Eye (tissue), 1 donor: ENCODE measurements at regions not wholly inside any gene's neighbourhood (a gene's known extent, or its start where the extent isn't known, plus 50 kb on each side); places are given as distances from the start of the nearest gene placed in this dataset.

Experiments used
- DNase-seq: peaks from one replicate; pipeline ENCODE4 v3.0.0-alpha.2; 2015

GRCh38 chr1:48051466-48052126, 54.4 kb upstream of the TRABD2B start:
- no peak for DNase-seq

- no peak for DNase-seq
These were observed 52.8 kb upstream of the TRABD2B start for GRCh38 chr1:48049823-48050535.

DNA sequence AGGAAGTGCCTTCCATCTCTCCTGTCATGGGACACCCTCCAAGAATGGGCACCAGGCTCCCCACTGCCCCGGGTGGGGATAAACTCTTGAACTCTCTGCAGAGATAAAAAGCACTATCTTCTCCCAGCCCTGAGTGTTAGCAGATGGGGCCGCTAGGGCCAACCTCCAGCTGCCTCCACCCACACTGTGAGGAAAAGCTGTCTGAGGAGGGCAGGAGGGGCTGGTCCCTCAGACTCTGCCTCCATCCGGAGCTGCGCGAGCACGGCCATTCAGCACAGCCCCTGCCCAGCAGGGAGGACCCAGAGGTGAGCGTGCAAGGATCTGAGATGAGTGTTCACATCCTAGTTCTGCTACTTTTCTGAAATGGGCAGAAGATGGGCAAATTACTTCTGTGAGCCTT, 51.8 kb upstream of the TRABD2B start:
- DNase-seq = no peak

DNA sequence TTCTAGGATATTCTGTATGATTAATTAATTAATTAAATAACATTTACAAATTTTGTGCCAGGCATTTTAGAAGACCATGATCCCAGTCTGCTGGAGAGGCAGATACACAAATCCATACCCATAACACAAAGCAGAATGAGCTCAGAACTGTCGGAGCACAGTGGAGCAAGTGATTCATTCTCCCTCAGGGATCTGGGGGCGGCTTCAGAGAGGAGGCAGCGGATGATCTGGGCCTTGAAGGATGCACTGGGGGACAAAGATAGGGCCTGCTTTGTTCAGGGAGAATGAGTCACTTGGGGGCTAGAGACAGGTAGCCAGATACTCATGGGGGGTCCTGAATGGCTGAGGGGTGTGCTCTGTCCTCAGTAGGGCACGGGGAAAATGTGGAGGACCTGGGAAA, 50.9 kb upstream of the TRABD2B start:
- no peak for DNase-seq

- no peak for DNase-seq
These were observed 49.9 kb upstream of the TRABD2B start for GRCh38 chr1:48047116-48047515.
